Neural cell (in vitro differentiated cells): ENCODE measurements at regions not wholly inside any gene's neighbourhood (a gene's known extent, or its start where the extent isn't known, plus 50 kb on each side); places are given as distances from the start of the nearest gene placed in this dataset.

ENCODE experiments used
- CTCF ChIP-seq: fragments of 450-650 bp; IDR thresholded peaks from 2 replicates; pipeline ENCODE4 v1.5.1; 2014; ENCODE audit warnings: antibody characterized with exemption, mild to moderate bottlenecking, moderate library complexity; ENCODE audit not compliant: poor library complexity, severe bottlenecking
- EP300 ChIP-seq: fragments of 450-650 bp; conservative IDR thresholded peaks from 2 replicates; pipeline ENCODE4 v1.6.1; 2014; ENCODE audit warnings: antibody characterized with exemption, mild to moderate bottlenecking, moderate library complexity; ENCODE audit not compliant: poor library complexity, severe bottlenecking
- POLR2AphosphoS5 ChIP-seq: IDR thresholded peaks from 2 replicates; pipeline ENCODE4 v1.6.1; 2012
- TAF1 ChIP-seq: IDR thresholded peaks from 2 replicates; pipeline ENCODE4 v1.6.1; 2012; ENCODE audit warnings: low read depth

DNA sequence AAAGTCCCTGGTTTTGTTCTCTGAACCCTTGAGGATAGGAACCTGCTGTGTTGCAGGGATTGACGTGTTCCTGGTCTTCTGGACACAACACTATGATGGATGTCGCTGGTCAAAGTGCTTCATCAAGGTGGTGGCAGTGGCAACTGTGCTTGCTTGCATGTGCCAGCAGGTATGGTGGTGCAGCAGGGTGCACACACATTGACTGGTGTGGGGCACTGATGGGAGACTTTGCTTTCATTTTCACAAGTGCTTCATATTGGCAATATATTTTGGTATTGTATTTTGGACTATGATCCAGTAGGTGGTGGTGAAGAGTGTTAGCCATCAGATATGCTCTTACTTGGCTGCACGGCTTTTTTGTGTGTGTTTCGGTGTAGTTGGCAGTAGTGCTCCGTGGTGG is 479.8 kb upstream of the CTNND2 start:
- no peak for TF ChIP-seq CTCF
- TF ChIP-seq EP300 = no peak
- no peak for TF ChIP-seq TAF1
- no peak for TF ChIP-seq POLR2AphosphoS5
